ENCODE measurements at regions not wholly inside any gene's neighbourhood (a gene's known extent, or its start where the extent isn't known, plus 50 kb on each side); places are given as distances from the start of the nearest gene placed in this dataset.

DNA sequence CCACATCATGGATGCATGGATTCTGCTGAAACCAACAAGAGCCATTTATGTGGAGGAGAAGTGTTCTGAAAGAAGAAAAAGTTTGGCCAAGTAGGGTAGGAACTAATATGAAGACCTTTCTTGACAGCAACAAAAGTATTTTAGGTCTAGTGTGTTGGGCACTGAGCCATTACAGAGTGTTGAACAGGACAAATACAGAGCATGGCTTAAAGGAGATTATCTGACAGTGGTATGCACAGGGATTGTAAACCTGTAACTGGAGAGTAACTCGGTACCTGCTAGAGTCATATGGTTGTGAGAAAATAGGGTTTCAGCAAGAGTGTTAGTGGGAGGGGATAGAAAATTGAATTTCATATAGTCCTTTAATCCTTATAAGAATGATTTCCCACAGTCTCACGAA, 513.2 kb upstream of the WWC1 start:
- FAIRE-seq: no peak
- no peak for DNase-seq (ENCODE audit: low read depth, low spot score)
- Histone ChIP-seq H3K27me3 (ENCODE audit: control insufficient read depth in 2 of 2, insufficient read depth in 2 of 2, low read length in 2 of 2) (no peaks in the 10 kb centered on the region), H3K36me3 (ENCODE audit: control insufficient read depth in 2 of 2, extremely low read depth in 1 of 2, insufficient read depth in 2 of 2, low read length in 2 of 2) (no peaks in the 10 kb centered on the region), H3K9me1 (replicated peaks; ENCODE audit: control insufficient read depth, extremely low read depth, insufficient read depth, low read length) (no peaks in the 10 kb centered on the region), H3K9ac (replicated peaks; ENCODE audit: extremely low read depth, insufficient read depth, low read length) (no peak overlapping the region), H3K4me2 (ENCODE audit: insufficient read depth, low read length) (no peak overlapping the region), H3K4me1 (ENCODE audit: control insufficient read depth, extremely low read depth, insufficient read depth, low read length) (no peaks in the 10 kb centered on the region), H2AFZ (ENCODE audit: low read depth, low read length) (no peak overlapping the region), H3K9me3 (replicated peaks; ENCODE audit: control insufficient read depth, insufficient read depth, low read length) (peaks cover 3% of the 10 kb centered on the region), H3K4me3 (replicated peaks in 1 of 3; ENCODE audit: insufficient read depth in 1 of 3, low read depth in 1 of 3, low read length in 3 of 3) (no peak overlapping the region), H3K79me2 (ENCODE audit: control insufficient read depth, insufficient read depth, low read length) (no peaks in the 10 kb centered on the region), H4K20me1 (replicated peaks; ENCODE audit: control insufficient read depth, extremely low read depth, insufficient read depth, low read length) (no peaks in the 10 kb centered on the region), H3K27ac (ENCODE audit: insufficient read depth, low read depth, low read length) (no peak overlapping the region)
- TF ChIP-seq, protein P1, sequence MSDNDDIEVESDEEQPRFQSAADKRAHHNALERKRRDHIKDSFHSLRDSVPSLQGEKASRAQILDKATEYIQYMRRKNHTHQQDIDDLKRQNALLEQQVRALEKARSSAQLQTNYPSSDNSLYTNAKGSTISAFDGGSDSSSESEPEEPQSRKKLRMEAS (IDR thresholded peaks at IDR 0.05; ENCODE audit: insufficient read depth, insufficient read length): no peak
- TF ChIP-seq MYC (IDR thresholded peaks at IDR 0.05; ENCODE audit: low read depth, low read length) (no peak), GATA2 (IDR thresholded peaks at IDR 0.05; ENCODE audit: insufficient read depth, insufficient read length, low read depth, low read length) (no peak), POLR2A (IDR thresholded peaks at IDR 0.05; ENCODE audit: low read depth, low read length) (no peak), FOS (IDR thresholded peaks at IDR 0.05; ENCODE audit: borderline replicate concordance, insufficient read depth, low read length) (no peak), JUN (IDR thresholded peaks at IDR 0.05; ENCODE audit: borderline replicate concordance, insufficient read depth, insufficient read length, low read depth) (no peak), EZH2 (IDR thresholded peaks at IDR 0.05; ENCODE audit: borderline replicate concordance, low read depth, low read length, severe bottlenecking) (no peak), CTCF (IDR thresholded peaks at IDR 0.05; ENCODE audit: extremely low read depth in 1 of 2, insufficient read depth in 1 of 2, low read depth in 1 of 2, low read length in 2 of 2) (no peak), POLR2AphosphoS5 (IDR thresholded peaks at IDR 0.05; ENCODE audit: insufficient read depth, low read depth, low read length) (no peak)
- intact Hi-C loops (cut with micrococcal nuclease) (no loop called here), dilution Hi-C loops (cut with MboI; ENCODE audit: extremely low pct_ligation_motif_present, low sequenced_read_pairs) (no loop called here)
- POLR2A ChIA-PET: no interaction called here
- BruUV-seq (replicated peaks): no TSS peak
- CTCF ChIA-PET: no interaction called here

Measured in endothelial cell of umbilical vein (primary cell).